Neuronal stem cell (in vitro differentiated cells): ENCODE measurements at regions not wholly inside any gene's neighbourhood (a gene's known extent, or its start where the extent isn't known, plus 50 kb on each side); places are given as distances from the start of the nearest gene placed in this dataset.
"Not testable (repeated sequence)": the region's sequence is repeated elsewhere in the genome, so short reads cannot be mapped to it uniquely, and the experiment has no call there.

ENCODE experiments used
- DNase-seq: peaks from one replicate; pipeline ENCODE4 v3.0.0-alpha.2; 2013; ENCODE audit warnings: low spot score
- H2AFZ ChIP-seq: one replicate; pipeline ENCODE4 v1.6.1; 2013; ENCODE audit warnings: mild to moderate bottlenecking, low read length, inconsistent platforms
- H2AK5ac ChIP-seq: 2 replicates; pipeline ENCODE4 v1.6.1; 2013; ENCODE audit warnings: low read depth, mild to moderate bottlenecking, inconsistent platforms, low read length, moderate library complexity, mixed read lengths
- H2BK120ac ChIP-seq: 2 replicates; pipeline ENCODE4 v1.6.1; 2013; ENCODE audit warnings: low read depth, mild to moderate bottlenecking, inconsistent platforms, low read length, moderate library complexity, mixed read lengths
- H2BK12ac ChIP-seq: one replicate; pipeline ENCODE4 v1.6.1; 2013; ENCODE audit warnings: low read length, inconsistent platforms
- H2BK15ac ChIP-seq: 2 replicates; pipeline ENCODE4 v1.6.1; 2013; ENCODE audit warnings: mild to moderate bottlenecking, low read length, inconsistent platforms, mixed read lengths
- H2BK5ac ChIP-seq: one replicate; pipeline ENCODE4 v1.6.1; 2013; ENCODE audit warnings: inconsistent platforms, mild to moderate bottlenecking, low read length, moderate library complexity
- H3K14ac ChIP-seq: one replicate; pipeline ENCODE4 v1.6.1; 2013; ENCODE audit warnings: low read length, inconsistent platforms
- H3K18ac ChIP-seq: 2 replicates; pipeline ENCODE4 v1.6.1; 2013; ENCODE audit warnings: low read length, inconsistent platforms
- H3K23ac ChIP-seq: 2 replicates; pipeline ENCODE4 v1.6.1; 2013; ENCODE audit warnings: low read depth, mild to moderate bottlenecking, mixed read lengths, low read length, inconsistent platforms; ENCODE audit not compliant: poor library complexity
- H3K27ac ChIP-seq: replicated peaks from 3 replicates; pipeline ENCODE4 v1.5.1; 2013; ENCODE audit warnings: low read length, inconsistent platforms
- H3K27me3 ChIP-seq, 3 experiments: 2 replicates each; pipeline ENCODE4 v1.6.1; 2013; ENCODE audit warnings: low read length in 3 of 3, mild to moderate bottlenecking in 2 of 3, inconsistent platforms in 1 of 3, low read depth in 1 of 3, mixed read lengths in 1 of 3, moderate library complexity in 1 of 3; ENCODE audit not compliant: control insufficient read depth in 3 of 3, insufficient read depth in 3 of 3
- H3K36me3 ChIP-seq, 2 donors: replicated peaks in 1 of 2; 2 replicates each; pipeline ENCODE4 v1.6.1; 2013; ENCODE audit warnings: low read length in 2 of 2; ENCODE audit not compliant: control insufficient read depth in 2 of 2, insufficient read depth in 2 of 2
- H3K4ac ChIP-seq: 2 replicates; pipeline ENCODE4 v1.6.1; 2013; ENCODE audit warnings: inconsistent platforms, mild to moderate bottlenecking, low read length, moderate library complexity
- H3K4me1 ChIP-seq, 2 donors: 1 replicate in 1 of 2; 2 replicates in 1 of 2; pipeline ENCODE4 v1.6.1; 2013; ENCODE audit warnings: low read length in 2 of 2, low read depth in 1 of 2; ENCODE audit not compliant: control insufficient read depth in 2 of 2, insufficient read depth in 1 of 2
- H3K4me2 ChIP-seq: one replicate; pipeline ENCODE4 v1.6.1; 2013; ENCODE audit warnings: mild to moderate bottlenecking, low read length, inconsistent platforms; ENCODE audit not compliant: insufficient read depth, poor library complexity, severe bottlenecking
- H3K4me3 ChIP-seq, 2 donors: 2 replicates each; pipeline ENCODE4 v1.5.1; 2013; ENCODE audit warnings: low read length in 2 of 2, mild to moderate bottlenecking in 2 of 2, inconsistent platforms in 1 of 2, moderate library complexity in 1 of 2
- H3K79me1 ChIP-seq: one replicate; pipeline ENCODE4 v1.6.1; 2013; ENCODE audit warnings: low read depth, mild to moderate bottlenecking, inconsistent platforms, low read length, moderate library complexity
- H3K9ac ChIP-seq: one replicate; pipeline ENCODE4 v1.6.1; 2013; ENCODE audit warnings: mild to moderate bottlenecking, low read depth, low read length, inconsistent platforms; ENCODE audit not compliant: poor library complexity
- H3K9me3 ChIP-seq, 2 donors: replicated peaks in 1 of 2; 2 replicates each; pipeline versions ENCODE3 to v1.6.1; 2013; ENCODE audit warnings: low read length in 2 of 2, mild to moderate bottlenecking in 2 of 2, inconsistent platforms in 1 of 2, low read depth in 1 of 2, mixed read lengths in 1 of 2, moderate library complexity in 1 of 2; ENCODE audit not compliant: control insufficient read depth in 2 of 2, insufficient read depth in 1 of 2
- H4K8ac ChIP-seq: one replicate; pipeline ENCODE4 v1.6.1; 2013; ENCODE audit warnings: low read depth, mild to moderate bottlenecking, inconsistent platforms, low read length, moderate library complexity
- H4K91ac ChIP-seq: one replicate; pipeline ENCODE4 v1.6.1; 2013; ENCODE audit warnings: low read length, low read depth, mild to moderate bottlenecking, inconsistent platforms; ENCODE audit not compliant: poor library complexity
- WGBS, 2 donors: extraction: QIAGEN DNeasy Blood & Tissue Kit; methylation state at CpG; one replicate each; pipeline ENCODE4 v1.1.7; 2013; ENCODE audit warnings: missing lambda C conversion rate in 2 of 2, mixed read lengths in 1 of 2; ENCODE audit not compliant: insufficient read length in 2 of 2, insufficient replicate concordance in 1 of 2; ENCODE audit errors: extremely low coverage in 2 of 2; 5-methylcytosine and 5-hydroxymethylcytosine counted together

GRCh38 chr7:76931441-76931840 lies 100.7 kb downstream of the SPDYE17 start:
- not testable (repeated sequence) for H4K91ac ChIP-seq, H3K4me1 ChIP-seq, H3K23ac ChIP-seq, H3K79me1 ChIP-seq, H3K36me3 ChIP-seq, H2BK12ac ChIP-seq, H2AK5ac ChIP-seq, H2BK15ac ChIP-seq, H3K27ac ChIP-seq, H3K27me3 ChIP-seq, H3K4ac ChIP-seq, H3K14ac ChIP-seq, DNase-seq, H3K9me3 ChIP-seq, H3K18ac ChIP-seq, H2BK120ac ChIP-seq, H3K4me2 ChIP-seq, H3K9ac ChIP-seq, H3K4me3 ChIP-seq, H2BK5ac ChIP-seq, H2AFZ ChIP-seq, H4K8ac ChIP-seq
- no CpG with 5 or more reads among the region's 4 CpGs for WGBS, 2 donors

DNA sequence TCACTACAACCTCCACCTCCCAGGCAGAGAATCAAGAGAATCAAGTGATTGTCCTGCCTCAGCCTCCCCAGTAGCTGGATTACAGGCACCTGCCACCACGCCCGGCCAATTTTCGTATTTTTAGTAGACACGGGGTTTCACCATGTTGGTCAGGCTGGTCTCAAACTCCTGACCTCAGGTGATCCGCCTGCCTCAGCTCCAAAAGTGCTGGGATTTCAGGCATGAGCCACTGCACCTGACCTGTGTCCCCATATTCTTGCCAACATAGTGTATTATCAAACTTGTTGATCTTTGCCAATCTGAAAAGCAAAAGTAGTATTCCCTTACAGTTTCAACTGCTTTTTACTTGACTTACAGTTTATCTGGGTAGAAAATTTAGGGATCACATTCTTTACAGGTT lies 101.7 kb downstream of the SPDYE17 start:
- no CpG with 5 or more reads among the region's 5 CpGs for WGBS, 2 donors
- H3K4ac ChIP-seq, H3K27ac ChIP-seq: not testable (repeated sequence)

DNA sequence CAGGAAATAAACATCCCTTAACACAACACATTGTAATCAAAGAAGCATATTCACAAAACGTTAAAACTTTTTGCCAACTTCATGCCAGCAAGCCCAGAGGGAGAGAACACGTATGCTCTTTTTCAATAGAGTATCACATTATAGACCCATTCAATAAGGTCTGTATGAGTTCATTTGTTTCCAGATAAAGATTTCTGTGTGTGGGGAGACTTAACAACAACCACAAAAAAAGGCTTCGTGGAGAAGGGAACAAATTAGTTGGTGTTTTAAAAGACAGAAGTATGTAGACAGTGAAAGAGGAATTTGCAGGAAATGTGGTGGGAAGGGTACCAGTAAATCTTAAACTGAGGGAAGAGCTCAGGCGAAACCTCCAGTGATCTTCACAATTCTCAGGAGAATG lies 103.4 kb downstream of the SPDYE17 start:
- H3K4me2 ChIP-seq, H4K91ac ChIP-seq, H3K27ac ChIP-seq, H3K79me1 ChIP-seq, H3K4ac ChIP-seq, H3K18ac ChIP-seq, H3K9me3 ChIP-seq, H2BK5ac ChIP-seq, H3K14ac ChIP-seq, H2AK5ac ChIP-seq, H3K27me3 ChIP-seq, H3K4me3 ChIP-seq, H3K23ac ChIP-seq, H2BK15ac ChIP-seq, H2BK12ac ChIP-seq, H4K8ac ChIP-seq, H3K36me3 ChIP-seq, DNase-seq, H2AFZ ChIP-seq, H3K9ac ChIP-seq, H3K4me1 ChIP-seq, H2BK120ac ChIP-seq: not testable (repeated sequence)
- no CpG with 5 or more reads among the region's 4 CpGs for WGBS, 2 donors

More for the DNA sequence above, 101.7 kb downstream of the SPDYE17 start:
- H2AFZ ChIP-seq, H2BK120ac ChIP-seq, H2AK5ac ChIP-seq, H3K36me3 ChIP-seq, H2BK5ac ChIP-seq, H3K4me1 ChIP-seq, H4K8ac ChIP-seq, H4K91ac ChIP-seq, H3K18ac ChIP-seq, H3K9ac ChIP-seq, H2BK15ac ChIP-seq, H3K9me3 ChIP-seq, DNase-seq, H3K4me3 ChIP-seq, H3K27me3 ChIP-seq, H3K79me1 ChIP-seq, H3K4me2 ChIP-seq, H3K14ac ChIP-seq, H2BK12ac ChIP-seq, H3K23ac ChIP-seq: not testable (repeated sequence)

GRCh38 chr7:76927741-76928393 lies 104.3 kb downstream of the SPDYE17 start:
- not testable (repeated sequence) for H3K4me2 ChIP-seq, H3K4ac ChIP-seq, H3K36me3 ChIP-seq, H3K9me3 ChIP-seq, H2BK120ac ChIP-seq, H3K14ac ChIP-seq, H2BK12ac ChIP-seq, H2AK5ac ChIP-seq, H3K27ac ChIP-seq, H4K91ac ChIP-seq, H3K23ac ChIP-seq, H3K4me1 ChIP-seq, DNase-seq, H3K18ac ChIP-seq, H3K4me3 ChIP-seq, H4K8ac ChIP-seq, H3K79me1 ChIP-seq, H3K27me3 ChIP-seq, H3K9ac ChIP-seq, H2BK5ac ChIP-seq, H2BK15ac ChIP-seq
- peak overlapping the region; percentile 12 for H2AFZ ChIP-seq
- WGBS, 2 donors = no CpG with 5 or more reads among the region's 3 CpGs
